Neural progenitor cell (in vitro differentiated cells): ENCODE measurements at regions not wholly inside any gene's neighbourhood (a gene's known extent, or its start where the extent isn't known, plus 50 kb on each side); places are given as distances from the start of the nearest gene placed in this dataset.

Source experiments
- EZH2phosphoT487 ChIP-seq: fragments of 200-600 bp; sonication (generic); IDR thresholded peaks from 2 replicates; pipeline ENCODE4 v1.6.1; 2017; ENCODE audit warnings: antibody characterized with exemption
- TF ChIP-seq, protein P1 (sequence below): fragments of 200-600 bp; sonication (generic); IDR thresholded peaks from 2 replicates; pipeline ENCODE4 v1.5.1; 2017; ENCODE audit warnings: antibody characterized with exemption, mild to moderate bottlenecking

DNA sequence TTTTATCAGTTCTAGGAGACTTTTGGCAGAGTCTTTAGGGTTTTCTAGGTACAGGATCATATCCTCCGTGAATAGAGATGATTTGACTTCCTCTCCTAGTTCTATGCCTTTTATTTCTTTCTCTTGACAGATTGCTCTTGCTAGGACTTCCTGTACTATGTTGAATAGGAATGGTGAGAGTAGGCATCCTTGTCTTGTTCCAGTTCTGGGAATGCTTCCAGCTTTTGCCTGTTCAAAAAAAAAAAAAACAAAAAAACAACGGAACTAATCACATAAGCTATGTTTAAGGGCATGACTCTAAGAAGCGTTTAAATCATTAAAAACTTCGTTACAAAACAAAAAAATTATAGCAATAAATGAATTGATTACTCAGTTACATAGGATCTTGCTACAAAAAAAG is 145.7 kb downstream of the NUP35 start:
- TF ChIP-seq, protein P1, sequence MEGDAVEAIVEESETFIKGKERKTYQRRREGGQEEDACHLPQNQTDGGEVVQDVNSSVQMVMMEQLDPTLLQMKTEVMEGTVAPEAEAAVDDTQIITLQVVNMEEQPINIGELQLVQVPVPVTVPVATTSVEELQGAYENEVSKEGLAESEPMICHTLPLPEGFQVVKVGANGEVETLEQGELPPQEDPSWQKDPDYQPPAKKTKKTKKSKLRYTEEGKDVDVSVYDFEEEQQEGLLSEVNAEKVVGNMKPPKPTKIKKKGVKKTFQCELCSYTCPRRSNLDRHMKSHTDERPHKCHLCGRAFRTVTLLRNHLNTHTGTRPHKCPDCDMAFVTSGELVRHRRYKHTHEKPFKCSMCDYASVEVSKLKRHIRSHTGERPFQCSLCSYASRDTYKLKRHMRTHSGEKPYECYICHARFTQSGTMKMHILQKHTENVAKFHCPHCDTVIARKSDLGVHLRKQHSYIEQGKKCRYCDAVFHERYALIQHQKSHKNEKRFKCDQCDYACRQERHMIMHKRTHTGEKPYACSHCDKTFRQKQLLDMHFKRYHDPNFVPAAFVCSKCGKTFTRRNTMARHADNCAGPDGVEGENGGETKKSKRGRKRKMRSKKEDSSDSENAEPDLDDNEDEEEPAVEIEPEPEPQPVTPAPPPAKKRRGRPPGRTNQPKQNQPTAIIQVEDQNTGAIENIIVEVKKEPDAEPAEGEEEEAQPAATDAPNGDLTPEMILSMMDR: no peak
- TF ChIP-seq EZH2phosphoT487: no peak
